A549 (cell line): ENCODE measurements at regions not wholly inside any gene's neighbourhood (a gene's known extent, or its start where the extent isn't known, plus 50 kb on each side); places are given as distances from the start of the nearest gene placed in this dataset.

Source experiments
- ATAC-seq, 2 experiments: fragments of 200-7000 bp in 1 of 2; fragments of >200 bp in 1 of 2; cut with Nextera tagmentation in 1 of 2; cut with Tn5 transposase in 1 of 2; 3 replicates each; pipeline versions ENCODE4 v1.8.0 to v1.9.1; 2018 to 2020; ENCODE audit warnings: mild to moderate bottlenecking in 1 of 2, moderate library complexity in 1 of 2
- CTCF ChIA-PET: fragments of 300-600 bp; sonication (Branson Sonifier 250); formaldehyde crosslinking; extraction: SDS; loops from one replicate; lab custom pipeline; 2021; ENCODE audit warnings: antibody characterized with exemption, inconsistent platforms; lab: Yijun Ruan, JAX
- POLR2A ChIA-PET: fragments of 350-600 bp; formaldehyde crosslinking; extraction: SDS; loops from one replicate; lab custom pipeline; 2021; ENCODE audit warnings: antibody characterized with exemption, inconsistent platforms; lab: Yijun Ruan, JAX
- DNase-seq, 2 experiments: peaks; one replicate each; pipeline versions ENCODE4 v3.0.0 to v3.0.0-alpha.2; 2011 to 2016; ENCODE audit warnings: low read depth in 1 of 2, low spot score in 1 of 2
- FAIRE-seq: peaks from 2 replicates; lab custom pipeline; 2011; peaks lifted over from hg19 to GRCh38; lab: Jason Lieb, UNC
- H3K27ac ChIP-seq, 2 experiments: fragments of >200 bp; sonication (Bioruptor Twin); formaldehyde crosslinking; 3 replicates each; pipeline ENCODE4 v1.5.1; 2016 to 2017
- H3K4me1 ChIP-seq: fragments of >200 bp; sonication (Bioruptor Twin); formaldehyde crosslinking; 3 replicates; pipeline ENCODE4 v1.6.1; 2016
- H3K4me2 ChIP-seq: fragments of >200 bp; sonication (Bioruptor Twin); formaldehyde crosslinking; 3 replicates; pipeline ENCODE4 v1.6.1; 2016
- H3K4me3 ChIP-seq: fragments of >200 bp; sonication (Bioruptor Twin); formaldehyde crosslinking; 3 replicates; pipeline ENCODE4 v1.5.1; 2016
- H3K9me3 ChIP-seq: fragments of >200 bp; sonication (Bioruptor Twin); formaldehyde crosslinking; 3 replicates; pipeline ENCODE4 v1.6.1; 2016
- CHD2 ChIP-seq: fragments of 150-350 bp; IDR thresholded peaks from 2 replicates; pipeline ENCODE4 v1.6.1; 2014; ENCODE audit warnings: low read length; ENCODE audit not compliant: partially characterized antibody
- CTCF ChIP-seq: fragments of >200 bp; sonication (Bioruptor Twin); formaldehyde crosslinking; IDR thresholded peaks from 3 replicates; pipeline ENCODE4 v1.5.1; 2016
- EHMT2 ChIP-seq: fragments of 200-600 bp; sonication (generic); IDR thresholded peaks from 2 replicates; pipeline ENCODE4 v1.6.1; 2016; ENCODE audit warnings: antibody characterized with exemption, low read depth, mild to moderate bottlenecking, moderate library complexity
- ELK1 ChIP-seq: fragments of 150-350 bp; IDR thresholded peaks from 2 replicates; pipeline ENCODE4 v1.6.1; 2014; ENCODE audit warnings: low read depth, mild to moderate bottlenecking, low read length
- EP300 ChIP-seq, 2 experiments: fragments of >200 bp; sonication (Bioruptor Twin); formaldehyde crosslinking; IDR thresholded peaks; 2 replicates in 1 of 2; 3 replicates in 1 of 2; pipeline ENCODE4 v1.6.1; 2016 to 2017
- GATA3 ChIP-seq: IDR thresholded peaks from 2 replicates; pipeline ENCODE4 v1.6.1; 2012; ENCODE audit warnings: borderline replicate concordance
- HMGXB4 ChIP-seq: fragments of 250-450 bp; sonication (Bioruptor Pico); IDR thresholded peaks from 2 replicates; pipeline ENCODE4 v1.5.0; 2021; ENCODE audit warnings: mild to moderate bottlenecking, moderate library complexity, borderline replicate concordance
- MAFK ChIP-seq: fragments of 450-650 bp; IDR thresholded peaks from 2 replicates; pipeline ENCODE4 v1.6.1; 2014; ENCODE audit not compliant: partially characterized antibody
- MAX ChIP-seq: IDR thresholded peaks from 2 replicates; pipeline ENCODE4 v1.6.1; 2012
- MAZ ChIP-seq: fragments of 150-350 bp; IDR thresholded peaks from 2 replicates; pipeline ENCODE4 v1.6.1; 2014; ENCODE audit warnings: antibody characterized with exemption, low read depth, low read length, borderline replicate concordance
- NR3C1 ChIP-seq: fragments of >200 bp; sonication (Bioruptor Twin); formaldehyde crosslinking; IDR thresholded peaks from 3 replicates; pipeline ENCODE4 v1.6.1; 2017
- PBX3 ChIP-seq: IDR thresholded peaks from 2 replicates; pipeline ENCODE4 v1.6.1; 2012
- PHF8 ChIP-seq: fragments of 200-600 bp; sonication (generic); IDR thresholded peaks from 2 replicates; pipeline ENCODE4 v1.6.1; 2016; ENCODE audit warnings: low read depth, mild to moderate bottlenecking, antibody characterized with exemption, moderate library complexity, borderline replicate concordance
- POLR2A ChIP-seq: IDR thresholded peaks from 2 replicates; pipeline ENCODE4 v1.6.1; 2012; ENCODE audit warnings: mild to moderate bottlenecking, low read length
- POLR2AphosphoS2 ChIP-seq: conservative IDR thresholded peaks from 2 replicates; pipeline ENCODE4 v1.6.1; 2012; ENCODE audit warnings: low read length, improper control_type of control experiment, inconsistent platforms
- RCOR1 ChIP-seq: fragments of 150-350 bp; IDR thresholded peaks from 2 replicates; pipeline ENCODE4 v1.6.1; 2014; ENCODE audit warnings: antibody characterized with exemption, low read length, low read depth
- RFX5 ChIP-seq: fragments of 450-650 bp; IDR thresholded peaks from 2 replicates; pipeline ENCODE4 v1.7.1; 2014; ENCODE audit warnings: antibody characterized with exemption, mild to moderate bottlenecking, moderate library complexity
- RNF2 ChIP-seq: fragments of 200-600 bp; sonication (generic); IDR thresholded peaks from 2 replicates; pipeline ENCODE4 v1.6.1; 2016; ENCODE audit warnings: low read depth, mild to moderate bottlenecking, antibody characterized with exemption, moderate library complexity, borderline replicate concordance
- SMC3 ChIP-seq: fragments of >200 bp; sonication (Bioruptor Twin); formaldehyde crosslinking; IDR thresholded peaks from 3 replicates; pipeline ENCODE4 v1.6.1; 2018; ENCODE audit warnings: inconsistent platforms
- TFCP2L1 ChIP-seq: fragments of 250-450 bp; sonication (Bioruptor Pico); IDR thresholded peaks from 2 replicates; pipeline ENCODE4 v1.5.0; 2021; ENCODE audit warnings: mild to moderate bottlenecking
- ZC3H11A ChIP-seq: fragments of 450-650 bp; IDR thresholded peaks from 2 replicates; pipeline ENCODE4 v1.6.1; 2014; ENCODE audit warnings: antibody characterized with exemption, mild to moderate bottlenecking
- ZFP36 ChIP-seq: fragments of 450-650 bp; IDR thresholded peaks from 2 replicates; pipeline ENCODE4 v1.6.1; 2014; ENCODE audit warnings: borderline replicate concordance; ENCODE audit not compliant: partially characterized antibody
- ZNF302 ChIP-seq: fragments of 250-450 bp; sonication (Bioruptor Pico); IDR thresholded peaks from 2 replicates; pipeline ENCODE4 v1.9.0; 2021; ENCODE audit warnings: inconsistent platforms, mild to moderate bottlenecking, moderate library complexity
- WGBS: methylation state at CpG from one replicate; pipeline ENCODE4 v1.1.6; 2017; ENCODE audit errors: missing lambda C conversion rate; 5-methylcytosine and 5-hydroxymethylcytosine counted together
- TF ChIP-seq, protein P1 (sequence below): fragments of 200-600 bp; sonication (generic); IDR thresholded peaks from 2 replicates; pipeline ENCODE4 v1.6.1; 2016; ENCODE audit warnings: antibody characterized with exemption, mild to moderate bottlenecking, moderate library complexity

DNA sequence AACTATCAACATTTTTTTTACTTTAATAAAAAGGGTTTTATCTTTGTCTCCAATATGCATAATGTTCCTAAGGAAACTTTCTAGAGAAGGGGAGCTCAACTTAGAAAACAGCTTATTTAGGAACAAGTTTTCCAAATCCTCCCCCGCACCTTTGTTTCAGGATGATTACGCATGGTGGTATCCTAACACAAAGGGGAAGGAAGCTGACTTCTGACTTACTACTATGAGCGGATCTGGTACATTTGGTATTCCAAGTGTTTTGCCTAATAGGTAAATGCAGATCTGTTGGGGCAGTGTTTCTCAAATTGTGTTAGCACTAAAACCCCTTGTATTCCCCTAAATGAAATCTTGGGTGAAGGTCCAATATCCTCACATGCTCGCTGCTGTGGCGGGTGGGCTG is 229.3 kb upstream of the KLF14 start:
- CTCF ChIA-PET = interaction anchor here (1.0 to 13.8 kb wide), 6 partner anchors 16 to 66 kb away, joined by 3 to 110 read pairs (median 4); no protein-coding TSS in a partner anchor
- H3K27ac ChIP-seq = peak overlapping the region; percentile 25 to 94; a peak in 4 of 6 replicates

GRCh38 chr7:130965515-130965914 is 231.5 kb upstream of the KLF14 start:
- ATAC-seq = no peak
- Histone ChIP-seq H3K4me2 (no peak overlapping the region), H3K27ac (no peak overlapping the region), H3K4me3 (no peak overlapping the region), H3K4me1 (peaks cover 43% of the 10 kb centered on the region), H3K9me3 (no peaks in the 10 kb centered on the region)
- no peak for DNase-seq
- CTCF ChIA-PET = interaction anchor here (0.6 to 13.8 kb wide), 4 partner anchors 17 to 210 kb away, joined by 4 to 110 read pairs (median 5); no protein-coding TSS in a partner anchor
- POLR2A ChIA-PET = no interaction called here
- no peak for FAIRE-seq
- no peak for TF ChIP-seq ZFP36
- TF ChIP-seq POLR2A = no peak
- TF ChIP-seq, protein P1, sequence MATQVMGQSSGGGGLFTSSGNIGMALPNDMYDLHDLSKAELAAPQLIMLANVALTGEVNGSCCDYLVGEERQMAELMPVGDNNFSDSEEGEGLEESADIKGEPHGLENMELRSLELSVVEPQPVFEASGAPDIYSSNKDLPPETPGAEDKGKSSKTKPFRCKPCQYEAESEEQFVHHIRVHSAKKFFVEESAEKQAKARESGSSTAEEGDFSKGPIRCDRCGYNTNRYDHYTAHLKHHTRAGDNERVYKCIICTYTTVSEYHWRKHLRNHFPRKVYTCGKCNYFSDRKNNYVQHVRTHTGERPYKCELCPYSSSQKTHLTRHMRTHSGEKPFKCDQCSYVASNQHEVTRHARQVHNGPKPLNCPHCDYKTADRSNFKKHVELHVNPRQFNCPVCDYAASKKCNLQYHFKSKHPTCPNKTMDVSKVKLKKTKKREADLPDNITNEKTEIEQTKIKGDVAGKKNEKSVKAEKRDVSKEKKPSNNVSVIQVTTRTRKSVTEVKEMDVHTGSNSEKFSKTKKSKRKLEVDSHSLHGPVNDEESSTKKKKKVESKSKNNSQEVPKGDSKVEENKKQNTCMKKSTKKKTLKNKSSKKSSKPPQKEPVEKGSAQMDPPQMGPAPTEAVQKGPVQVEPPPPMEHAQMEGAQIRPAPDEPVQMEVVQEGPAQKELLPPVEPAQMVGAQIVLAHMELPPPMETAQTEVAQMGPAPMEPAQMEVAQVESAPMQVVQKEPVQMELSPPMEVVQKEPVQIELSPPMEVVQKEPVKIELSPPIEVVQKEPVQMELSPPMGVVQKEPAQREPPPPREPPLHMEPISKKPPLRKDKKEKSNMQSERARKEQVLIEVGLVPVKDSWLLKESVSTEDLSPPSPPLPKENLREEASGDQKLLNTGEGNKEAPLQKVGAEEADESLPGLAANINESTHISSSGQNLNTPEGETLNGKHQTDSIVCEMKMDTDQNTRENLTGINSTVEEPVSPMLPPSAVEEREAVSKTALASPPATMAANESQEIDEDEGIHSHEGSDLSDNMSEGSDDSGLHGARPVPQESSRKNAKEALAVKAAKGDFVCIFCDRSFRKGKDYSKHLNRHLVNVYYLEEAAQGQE = no peak
- TF ChIP-seq ZC3H11A = no peak
- TF ChIP-seq RCOR1 = no peak
- TF ChIP-seq RFX5 = no peak
- TF ChIP-seq GATA3 = no peak
- TF ChIP-seq RNF2 = no peak
- no peak for TF ChIP-seq MAX
- no peak for TF ChIP-seq PHF8
- TF ChIP-seq MAZ = no peak

More for the DNA sequence above, 229.3 kb upstream of the KLF14 start:
- ATAC-seq (no peak), DNase-seq (no peak), FAIRE-seq (no peak)
- POLR2A ChIA-PET = no interaction called here
- Histone ChIP-seq H3K4me3 (no peak overlapping the region), H3K9me3 (no peaks in the 10 kb centered on the region), H3K4me1 (peaks cover 55% of the 10 kb centered on the region), H3K4me2 (no peak overlapping the region)
- TF ChIP-seq CTCF (no peak), EHMT2 (no peak), TFCP2L1 (CRISPR knock-in tag) (no peak), PBX3 (no peak), ELK1 (no peak), MAFK (no peak), NR3C1 (no peak), HMGXB4 (CRISPR knock-in tag) (no peak), ZNF302 (CRISPR knock-in tag) (no peak), ZFP36 (no peak), CHD2 (no peak), ZC3H11A (no peak), POLR2AphosphoS2 (no peak), EP300 (IDR thresholded peaks at IDR 0.05) (no peak), SMC3 (no peak)
- WGBS = 96% methylated on average over 5 of the region's 5 CpGs
